NCI-H187 treated with DMSO at 0.1 percent for 48 hours (cell line): ENCODE measurements at regions not wholly inside any gene's neighbourhood (a gene's known extent, or its start where the extent isn't known, plus 50 kb on each side); places are given as distances from the start of the nearest gene placed in this dataset.
"Not testable (repeated sequence)": the region's sequence is repeated elsewhere in the genome, so short reads cannot be mapped to it uniquely, and the experiment has no call there.

Experiments
- DNase-seq: peaks from one replicate; lab custom pipeline; 2025; lab: John Stamatoyannopoulos, UW

- DNase-seq, result no peak
Measured at GRCh38 chr4:71081192-71081591, 87.7 kb downstream of the DCK start.

- no peak for DNase-seq
Measured at GRCh38 chr4:71093745-71094144, 100.3 kb downstream of the DCK start.

DNA sequence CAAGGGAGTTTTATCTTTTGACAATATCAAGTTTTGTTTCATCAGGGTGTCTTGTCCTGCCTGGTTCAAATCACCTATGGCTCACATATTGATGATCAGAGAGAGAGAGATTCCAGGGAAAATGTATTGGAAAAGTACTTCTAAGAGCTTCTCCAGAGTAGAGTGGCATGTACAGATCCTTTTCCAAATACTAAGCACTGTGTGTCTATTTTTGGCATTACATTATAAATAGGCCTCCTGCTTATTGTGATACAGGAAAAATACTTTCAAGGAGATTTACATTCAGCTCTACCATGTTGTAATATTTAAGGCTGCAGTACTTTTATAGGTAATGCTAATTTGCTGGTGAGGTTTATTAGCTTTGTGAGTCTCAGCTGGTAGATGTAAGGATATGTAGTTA lies 100.8 kb downstream of the DCK start:
- no peak for DNase-seq

- no peak for DNase-seq
Measured at GRCh38 chr4:71095141-71095540, 101.7 kb downstream of the DCK start.

- no peak for DNase-seq
Measured at GRCh38 chr4:71095545-71095944, 102.1 kb downstream of the DCK start.

GRCh38 chr4:71107726-71108125 lies 114.3 kb downstream of the DCK start:
- no peak for DNase-seq

DNA sequence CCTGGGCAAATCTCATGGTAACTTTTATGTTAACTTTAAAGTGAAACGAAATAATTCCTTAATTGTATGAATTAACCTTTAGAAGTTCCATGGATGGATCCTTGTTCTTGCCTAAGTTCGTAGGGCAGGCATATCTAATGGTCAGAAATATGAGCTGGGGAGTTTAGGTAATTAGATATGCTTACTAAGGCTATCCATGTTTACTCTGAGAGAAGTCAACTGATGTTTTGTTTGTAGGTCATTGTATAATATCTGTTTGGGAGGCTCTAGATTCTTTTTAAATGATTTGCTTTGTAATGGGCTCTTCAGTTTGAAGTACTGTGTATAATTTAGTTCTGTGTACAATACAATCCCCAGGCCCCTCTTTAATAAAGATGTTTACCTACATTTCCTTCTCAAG lies 117.0 kb downstream of the DCK start:
- no peak for DNase-seq

DNA sequence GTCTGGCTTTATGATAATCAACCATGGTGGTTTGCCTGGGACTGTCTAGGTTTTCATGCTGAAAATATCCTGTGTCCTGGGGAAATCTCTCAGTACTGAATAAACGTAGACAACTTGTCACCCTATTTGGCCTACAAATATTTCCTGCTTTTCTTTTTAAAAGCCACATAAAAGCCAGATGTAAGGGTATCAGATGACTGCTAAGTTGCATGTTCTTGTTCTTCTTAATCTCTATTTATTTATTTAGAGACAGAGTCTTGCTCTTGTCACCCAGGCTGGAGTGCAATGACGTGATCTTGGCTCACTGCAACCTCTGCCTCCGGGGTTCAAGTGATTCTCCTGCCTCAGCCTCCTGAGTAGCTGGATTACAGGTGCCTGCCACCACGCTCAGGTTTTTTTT lies 117.7 kb downstream of the DCK start:
- DNase-seq, result not testable (repeated sequence)

GRCh38 chr4:71113294-71113693 lies 119.8 kb downstream of the DCK start:
- no peak for DNase-seq

DNA sequence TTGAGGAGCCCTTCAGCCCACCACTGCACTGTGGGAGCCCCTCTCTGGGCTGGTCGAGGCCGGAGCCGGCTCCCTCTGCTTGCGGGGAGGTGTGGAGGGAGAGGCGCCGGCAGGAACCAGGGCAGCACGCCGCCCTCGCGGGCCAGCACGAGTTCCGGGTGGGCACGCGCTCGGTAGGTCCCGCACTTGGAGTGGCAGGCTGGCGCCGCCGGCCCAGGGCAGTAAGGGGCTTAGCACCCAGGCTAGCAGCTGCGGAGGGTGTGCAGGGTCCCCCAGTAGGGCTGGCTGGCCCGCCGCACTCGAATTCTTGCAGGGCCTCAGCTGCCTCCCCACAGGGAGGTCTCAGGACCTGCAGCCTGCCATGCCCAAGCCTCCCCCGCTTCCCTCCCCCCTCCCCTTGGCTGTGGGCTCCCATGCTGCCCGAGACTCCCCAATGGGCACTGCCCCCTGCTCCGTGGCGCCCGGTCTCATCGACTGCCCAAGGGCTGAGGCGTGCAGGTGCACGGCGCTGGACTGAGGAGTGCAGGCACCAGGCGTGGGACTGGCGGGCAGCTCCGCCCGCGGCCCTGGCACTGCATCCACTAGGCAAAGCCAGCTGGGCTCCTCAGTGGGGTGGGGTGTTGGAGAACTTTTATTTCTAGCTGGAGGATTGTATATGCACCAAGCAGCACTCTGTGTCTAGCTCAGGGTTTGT lies 127.5 kb downstream of the DCK start:
- no peak for DNase-seq

GRCh38 chr4:71123951-71124350 lies 130.5 kb downstream of the DCK start:
- no peak for DNase-seq

DNA sequence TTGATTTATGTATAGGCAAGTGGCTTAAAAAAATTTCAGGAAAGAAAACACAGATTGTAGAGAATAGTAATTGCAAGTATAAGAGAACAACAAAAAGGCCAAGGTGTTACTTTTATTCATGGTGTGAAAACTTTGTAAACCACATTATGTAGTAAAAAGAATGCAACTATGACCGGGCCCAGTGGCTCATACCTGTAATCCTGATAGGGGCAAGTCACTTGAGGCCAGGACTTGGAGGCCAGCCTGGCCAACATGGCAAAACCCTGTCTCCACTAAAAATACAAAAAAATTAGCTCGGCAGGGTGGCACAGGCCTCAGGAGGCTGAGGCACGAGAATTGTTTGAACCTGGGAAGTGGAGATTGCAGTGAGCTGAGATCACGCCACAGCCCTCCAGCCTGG lies 131.7 kb downstream of the DCK start:
- DNase-seq, result no peak

DNA sequence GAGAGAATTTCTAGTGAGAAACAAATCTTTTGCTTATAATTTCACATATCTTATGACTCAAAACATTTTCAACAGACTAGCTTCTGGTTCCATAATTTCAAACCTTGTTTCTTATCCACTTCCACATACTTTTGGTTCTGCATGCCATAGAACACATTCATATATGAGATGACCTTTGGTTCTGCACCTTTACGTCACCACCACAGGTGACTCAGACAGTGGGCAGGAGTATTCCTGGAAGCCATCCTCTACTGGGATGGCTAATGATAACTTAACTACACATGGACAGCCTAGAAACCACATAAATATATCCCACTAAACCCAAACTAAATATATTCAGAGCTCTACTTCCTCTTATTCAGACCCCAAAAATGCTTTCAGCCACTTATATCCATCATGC lies 133.3 kb downstream of the DCK start:
- no peak for DNase-seq

GRCh38 chr4:71130827-71131603 lies 137.6 kb downstream of the DCK start:
- DNase-seq, result no peak

GRCh38 chr4:71132486-71132885 lies 139.0 kb downstream of the DCK start:
- no peak for DNase-seq

GRCh38 chr4:71133491-71133890 lies 140.0 kb downstream of the DCK start:
- no peak for DNase-seq

- no peak for DNase-seq
Measured at GRCh38 chr4:71136071-71136470, 142.6 kb downstream of the DCK start.

- DNase-seq, result no peak
Measured at GRCh38 chr4:71138007-71138615, 144.7 kb downstream of the DCK start.

GRCh38 chr4:71140563-71140962 lies 147.1 kb downstream of the DCK start:
- no peak for DNase-seq

DNA sequence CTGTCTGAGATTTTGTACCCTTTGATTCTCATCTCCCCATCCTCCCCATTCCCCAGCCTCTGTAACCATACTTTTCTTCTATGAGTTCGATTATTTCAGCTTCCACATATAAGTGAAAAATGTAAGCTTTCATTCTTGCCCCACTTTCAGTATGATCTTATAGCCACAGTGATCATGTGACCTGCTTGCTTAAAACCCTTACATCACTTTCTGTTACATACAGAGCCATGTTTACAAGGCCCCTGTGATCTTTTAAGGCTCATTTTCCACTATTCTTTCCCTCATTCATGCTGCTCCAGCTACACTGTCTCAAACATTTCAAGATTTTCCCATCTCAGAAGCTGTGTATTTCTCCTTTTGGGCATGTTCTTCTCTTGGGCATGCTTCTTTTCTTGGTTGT lies 147.7 kb downstream of the DCK start:
- DNase-seq, result no peak

DNA sequence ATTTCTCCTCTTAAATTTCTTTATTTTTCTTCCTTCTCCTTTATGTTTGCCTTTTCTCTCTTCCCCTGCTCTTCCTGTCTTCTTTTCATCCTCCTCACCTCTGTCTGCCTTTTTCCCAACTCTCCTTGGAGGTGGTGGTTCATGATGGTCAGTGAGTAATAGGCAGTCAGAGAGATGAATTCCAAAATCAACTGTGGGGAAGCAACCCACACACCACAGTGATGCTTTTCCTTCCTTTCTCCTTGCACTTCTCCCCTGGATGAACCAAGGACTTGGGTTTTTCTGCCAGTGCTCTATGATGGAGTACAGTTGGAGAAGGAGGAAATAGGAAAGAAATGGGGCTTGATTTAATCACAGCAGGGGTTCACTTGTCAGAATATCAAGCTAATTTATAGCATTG lies 153.8 kb downstream of the DCK start:
- DNase-seq, result no peak

GRCh38 chr4:71148545-71148944 lies 155.1 kb downstream of the DCK start:
- DNase-seq, result no peak

DNA sequence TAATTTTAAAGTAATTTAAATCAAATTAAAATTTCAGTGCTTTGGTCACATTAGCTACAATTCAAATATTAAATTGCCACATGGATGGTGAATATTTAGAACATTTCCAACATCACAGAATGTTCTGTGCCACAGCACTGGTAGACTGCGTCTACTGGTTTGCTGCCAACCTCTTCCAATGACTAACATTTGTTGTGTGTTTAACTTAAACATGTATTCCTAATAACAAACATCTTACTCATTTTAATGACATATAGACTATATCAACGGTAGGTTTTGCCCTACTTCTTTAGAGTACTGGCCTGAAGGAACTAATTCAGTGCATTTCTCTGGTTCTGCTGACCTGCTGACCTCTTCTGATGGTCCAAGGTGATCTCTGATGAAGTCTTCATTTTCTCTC lies 157.6 kb downstream of the DCK start:
- DNase-seq, result no peak
